ENCODE measurements at regions not wholly inside any gene's neighbourhood (a gene's known extent, or its start where the extent isn't known, plus 50 kb on each side); places are given as distances from the start of the nearest gene placed in this dataset.

DNA sequence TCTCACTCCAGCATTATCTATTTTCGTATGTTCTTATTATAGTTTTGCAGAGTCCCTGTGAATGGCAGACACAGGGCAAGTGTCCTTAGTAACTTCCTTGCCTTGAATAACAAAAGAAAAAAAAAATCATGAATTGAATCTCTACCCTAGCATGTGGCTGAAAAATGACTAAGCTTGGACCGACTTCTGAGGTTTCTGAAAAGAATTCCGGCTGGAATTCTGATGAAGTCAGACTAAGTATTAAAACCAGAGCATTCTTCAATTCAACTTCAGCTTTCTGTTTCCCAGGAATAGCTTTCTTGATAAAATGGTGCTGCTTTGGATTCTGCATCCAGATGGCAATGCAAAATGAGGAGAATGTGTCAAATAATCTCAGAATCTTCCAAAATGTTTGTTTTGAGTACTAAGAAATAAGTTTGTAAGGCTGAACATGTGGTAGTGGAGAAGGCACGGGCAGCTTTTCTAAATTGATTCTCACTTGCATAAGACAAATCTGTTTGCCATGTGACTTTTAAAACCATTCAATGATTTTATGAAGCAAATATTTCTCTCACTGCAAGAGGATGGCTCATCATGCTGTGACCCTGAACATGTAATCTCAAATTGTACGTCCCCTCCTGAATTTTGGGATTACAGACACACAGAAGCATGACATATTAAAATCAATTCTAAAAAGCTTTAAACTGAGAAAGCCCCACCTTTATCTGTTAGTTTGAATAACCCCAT is 1462.8 kb upstream of the LRRTM1 start:
- DNase-seq: no peak

DNA sequence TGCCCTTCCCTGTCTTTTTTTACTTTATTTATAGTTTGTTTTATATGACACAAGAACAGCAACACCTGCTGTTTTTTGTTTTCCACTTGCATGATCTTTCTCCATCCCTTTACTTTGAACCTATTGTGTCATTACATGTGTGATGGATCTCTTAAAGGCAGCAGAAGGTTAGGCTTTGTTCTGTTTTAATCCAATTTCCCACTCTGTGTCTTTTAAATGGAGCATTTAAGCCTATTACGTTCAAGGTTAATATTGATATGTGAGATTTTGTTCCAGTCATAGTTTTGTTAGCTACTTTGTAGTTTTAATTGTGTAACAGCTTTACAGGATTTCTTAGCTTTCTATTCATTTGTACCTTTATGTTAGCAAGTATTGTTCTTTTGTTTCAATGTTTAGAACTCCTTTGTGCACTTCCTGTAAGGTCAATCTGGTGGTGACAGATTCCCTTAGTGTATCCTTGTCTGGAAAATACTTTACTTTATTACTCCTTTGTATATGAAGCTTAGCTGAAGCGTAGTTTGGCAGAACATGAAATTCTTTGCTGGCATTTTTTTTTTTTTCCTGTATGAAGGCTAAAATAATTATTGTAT is 1443.0 kb upstream of the LRRTM1 start:
- DNase-seq: no peak

DNA sequence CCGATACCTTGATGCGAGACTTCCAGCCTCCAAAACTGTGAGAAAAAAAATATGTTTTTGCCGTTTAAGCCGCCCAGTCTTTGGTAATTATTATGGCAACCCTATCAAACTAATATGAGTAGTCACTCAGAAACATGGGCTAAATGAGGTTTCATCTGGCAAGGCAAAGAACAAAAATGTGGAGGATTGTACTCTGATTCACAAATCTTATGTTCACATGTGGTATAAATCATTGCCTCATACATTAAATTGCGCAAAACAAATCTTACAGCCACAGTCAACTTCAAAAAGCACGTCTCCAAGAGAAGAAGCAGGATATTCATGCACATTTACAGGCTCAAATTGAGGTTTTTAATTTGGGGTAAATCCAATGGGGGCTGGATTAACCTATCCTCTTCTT is 1435.4 kb upstream of the LRRTM1 start:
- no peak for DNase-seq

DNA sequence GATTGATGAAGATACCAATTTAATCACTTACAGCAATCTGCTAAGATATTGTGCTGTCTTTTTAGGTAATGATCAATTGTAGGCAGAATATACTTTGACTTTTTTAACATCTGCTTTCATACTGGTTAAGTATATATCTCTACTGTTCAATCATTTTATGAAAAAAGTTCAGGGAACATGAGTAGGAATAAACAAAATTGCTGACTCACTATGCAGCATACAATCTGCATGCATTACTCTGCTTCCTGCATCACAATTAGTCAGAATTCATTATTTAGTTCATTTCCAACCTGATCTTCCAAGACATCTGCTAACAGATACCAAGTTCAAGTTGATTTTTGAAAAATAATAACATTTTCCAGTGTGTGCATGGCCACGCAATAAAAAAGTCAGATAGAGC is 1430.4 kb upstream of the LRRTM1 start:
- no peak for DNase-seq

DNA sequence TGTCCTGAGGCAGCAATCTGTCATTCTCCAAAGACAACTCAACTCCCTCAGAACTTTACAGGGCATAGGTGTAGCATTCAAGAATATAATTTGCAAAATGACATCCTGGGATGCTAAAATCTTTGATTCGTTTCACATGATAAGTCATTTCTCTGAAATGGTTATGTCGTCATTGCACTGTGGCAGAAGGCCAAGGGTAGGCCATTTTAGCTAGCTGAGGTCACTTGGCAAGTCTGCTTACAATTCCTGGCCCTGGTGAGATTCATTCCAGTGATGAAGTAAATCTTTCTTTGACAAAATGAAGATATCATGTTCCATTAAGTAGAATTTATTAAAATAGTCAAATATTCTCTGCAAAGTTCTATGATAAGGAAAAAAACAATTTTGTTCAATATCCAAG is 1410.3 kb upstream of the LRRTM1 start:
- no peak for DNase-seq

DNA sequence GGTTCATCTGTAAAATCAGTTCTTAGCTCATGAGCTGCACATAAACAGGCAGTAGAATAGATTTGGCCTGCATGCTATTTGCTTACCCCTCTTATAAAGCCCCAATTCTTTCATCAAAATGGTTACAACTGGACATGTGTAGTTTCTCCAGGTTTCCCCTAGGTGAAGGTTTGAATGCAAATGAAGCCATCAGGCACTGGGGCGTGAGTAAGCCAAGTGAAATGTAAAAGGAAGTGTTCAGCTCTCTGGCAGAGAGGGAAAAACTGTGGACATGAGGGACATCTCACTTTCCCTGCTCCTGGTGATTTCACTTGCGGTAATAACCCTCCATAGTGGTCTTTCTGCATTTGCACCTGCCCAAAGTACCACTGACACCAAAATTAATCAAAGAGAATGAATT is 1402.3 kb upstream of the LRRTM1 start:
- no peak for DNase-seq

DNA sequence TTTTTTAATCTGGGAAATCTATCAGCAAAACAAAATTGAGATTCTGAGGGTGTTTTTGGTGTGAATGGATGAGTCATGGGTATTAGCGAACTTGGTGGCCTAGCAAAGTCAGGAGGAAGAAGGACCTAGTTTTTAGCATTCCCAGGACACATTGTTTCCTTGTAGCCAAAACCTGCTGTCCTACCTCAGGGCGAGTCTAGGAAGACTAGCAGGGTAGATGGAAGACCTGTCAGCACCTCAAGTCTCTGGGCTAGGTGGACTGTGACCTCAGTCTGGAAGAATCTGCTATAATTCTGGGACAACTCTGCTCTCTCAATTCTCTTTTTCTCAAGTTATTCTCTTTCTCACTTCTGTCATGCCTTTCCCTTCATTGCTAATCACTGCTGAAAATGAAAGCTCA is 1399.3 kb upstream of the LRRTM1 start:
- no peak for DNase-seq

DNA sequence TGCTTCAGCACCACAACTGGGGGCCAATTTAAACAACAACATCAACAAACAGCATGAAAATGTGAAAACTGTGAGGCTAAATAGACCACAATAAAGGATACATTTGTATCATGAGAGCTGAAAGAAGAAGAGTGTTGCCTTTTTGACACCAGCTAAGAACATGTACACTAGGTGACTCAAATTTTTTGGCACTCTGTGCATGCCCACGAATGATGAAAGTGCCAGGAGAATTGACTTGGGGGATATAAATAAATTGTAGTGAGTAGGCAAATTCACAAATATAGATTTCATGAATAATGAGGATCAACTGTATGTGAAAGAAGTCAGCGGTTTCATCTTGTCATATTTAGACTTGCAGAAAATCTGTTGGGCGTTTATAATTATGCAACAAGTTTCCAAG is 1388.0 kb upstream of the LRRTM1 start:
- no peak for DNase-seq

DNA sequence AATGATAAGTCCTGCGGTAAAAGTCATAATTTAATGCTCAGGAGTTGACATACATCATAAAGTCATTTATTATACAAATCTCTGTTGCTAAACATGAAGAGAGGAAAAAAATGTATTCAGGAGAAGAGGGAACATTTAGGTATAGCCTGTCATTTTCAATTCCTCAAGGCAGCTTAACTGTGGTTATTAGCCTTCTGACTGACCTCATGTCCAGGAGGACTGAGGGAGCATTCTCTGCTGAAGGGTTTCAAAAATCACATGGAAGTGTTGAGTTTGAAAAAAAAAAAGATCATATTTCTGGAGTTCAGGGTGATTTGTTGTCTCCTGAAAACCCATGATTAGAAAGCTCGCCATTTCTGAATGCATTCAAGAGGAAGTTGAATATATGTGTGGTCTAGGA is 1371.1 kb upstream of the LRRTM1 start:
- no peak for DNase-seq

DNA sequence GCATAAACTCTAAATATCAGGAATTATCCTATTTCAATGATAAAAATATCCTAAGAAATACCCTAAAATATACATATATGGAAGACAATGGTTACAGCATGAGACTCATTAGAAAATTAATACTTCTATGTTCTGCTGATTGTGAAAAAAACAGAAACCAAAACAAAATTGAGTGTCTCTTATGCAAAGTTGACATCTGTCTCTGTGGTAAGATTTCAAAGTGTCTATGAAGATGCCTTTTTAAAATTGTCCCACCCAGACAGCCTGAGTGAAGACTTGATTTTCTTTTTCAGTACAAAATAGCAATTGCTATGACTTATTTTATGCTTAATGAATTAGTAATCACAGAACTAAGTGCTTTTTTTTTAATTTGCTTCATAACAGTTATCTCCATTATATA is 1368.4 kb upstream of the LRRTM1 start:
- no peak for DNase-seq

DNA sequence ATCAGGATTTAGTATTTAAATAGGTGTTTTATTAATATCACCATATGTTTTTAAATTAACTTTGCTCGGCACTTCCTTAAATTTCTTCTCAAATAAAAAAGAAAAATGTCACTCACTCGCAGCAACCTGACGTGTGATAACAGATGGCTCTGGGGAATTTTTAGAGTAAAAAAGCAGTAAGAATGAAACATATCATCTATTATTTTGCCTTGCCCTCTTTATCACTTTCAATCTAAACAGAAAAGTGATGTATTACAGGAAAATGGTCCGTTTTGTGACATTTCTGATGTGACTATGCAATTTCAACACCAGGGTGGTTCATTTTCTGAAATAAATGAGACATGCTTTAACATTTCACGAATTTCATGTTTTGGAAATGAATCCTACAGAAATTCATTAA is 1368.0 kb upstream of the LRRTM1 start:
- DNase-seq: no peak

DNA sequence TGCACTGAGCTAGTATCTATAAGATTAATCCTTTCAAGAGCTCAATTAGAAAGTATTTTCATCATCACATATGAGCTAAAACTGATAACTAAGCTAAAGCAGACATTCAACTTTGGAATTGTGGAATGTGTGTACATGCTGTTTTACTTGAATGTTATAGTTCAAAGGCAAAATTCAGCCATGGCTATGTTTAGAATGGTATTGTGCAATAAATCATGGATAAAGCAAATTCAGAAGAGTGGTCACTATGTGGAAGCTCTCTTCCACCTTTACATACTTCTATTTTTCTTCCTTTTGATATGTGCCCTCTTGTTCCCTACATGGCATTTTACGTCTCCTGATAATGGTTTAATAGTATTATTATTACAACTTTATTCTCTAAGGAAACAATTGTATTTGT is 1366.3 kb upstream of the LRRTM1 start:
- DNase-seq: no peak

DNA sequence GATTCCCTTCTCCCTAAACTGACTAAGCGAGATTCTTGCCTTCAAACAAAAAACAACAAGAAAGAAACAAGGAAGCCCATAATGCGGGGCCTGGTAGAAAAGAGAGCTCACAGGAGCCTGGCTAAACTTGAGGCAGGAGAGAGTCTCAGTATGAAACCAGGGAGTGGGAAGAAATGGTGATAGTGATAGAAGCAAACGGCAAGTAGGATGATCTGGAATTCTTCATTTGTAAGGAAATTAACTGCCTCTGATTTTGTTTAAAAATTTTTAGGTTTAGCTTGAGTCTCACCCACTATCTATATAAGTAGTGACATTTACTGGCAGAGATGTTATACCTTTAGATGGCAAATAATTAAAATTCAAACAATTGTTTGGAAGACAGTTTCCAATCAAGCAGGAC is 1356.5 kb upstream of the LRRTM1 start:
- no peak for DNase-seq

DNA sequence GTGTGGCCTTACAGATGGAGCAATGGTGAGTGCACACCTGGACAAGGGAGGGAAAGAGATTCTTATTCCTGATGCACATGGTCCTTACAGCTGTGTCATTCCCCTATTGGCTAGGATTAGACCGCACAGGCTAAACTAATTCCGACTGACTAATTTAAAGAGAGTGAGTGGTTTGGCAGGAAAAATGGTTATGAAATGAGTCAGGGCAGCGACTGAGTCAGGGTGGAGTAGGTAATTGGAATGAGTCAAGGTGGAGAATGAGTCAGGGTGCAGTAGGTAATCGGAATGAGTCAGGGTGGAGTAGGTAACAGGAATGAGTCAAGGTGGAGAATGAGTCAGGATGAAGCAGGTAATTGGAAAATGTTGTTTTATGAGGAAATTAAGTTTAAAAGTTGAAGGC is 1353.7 kb upstream of the LRRTM1 start:
- no peak for DNase-seq

DNA sequence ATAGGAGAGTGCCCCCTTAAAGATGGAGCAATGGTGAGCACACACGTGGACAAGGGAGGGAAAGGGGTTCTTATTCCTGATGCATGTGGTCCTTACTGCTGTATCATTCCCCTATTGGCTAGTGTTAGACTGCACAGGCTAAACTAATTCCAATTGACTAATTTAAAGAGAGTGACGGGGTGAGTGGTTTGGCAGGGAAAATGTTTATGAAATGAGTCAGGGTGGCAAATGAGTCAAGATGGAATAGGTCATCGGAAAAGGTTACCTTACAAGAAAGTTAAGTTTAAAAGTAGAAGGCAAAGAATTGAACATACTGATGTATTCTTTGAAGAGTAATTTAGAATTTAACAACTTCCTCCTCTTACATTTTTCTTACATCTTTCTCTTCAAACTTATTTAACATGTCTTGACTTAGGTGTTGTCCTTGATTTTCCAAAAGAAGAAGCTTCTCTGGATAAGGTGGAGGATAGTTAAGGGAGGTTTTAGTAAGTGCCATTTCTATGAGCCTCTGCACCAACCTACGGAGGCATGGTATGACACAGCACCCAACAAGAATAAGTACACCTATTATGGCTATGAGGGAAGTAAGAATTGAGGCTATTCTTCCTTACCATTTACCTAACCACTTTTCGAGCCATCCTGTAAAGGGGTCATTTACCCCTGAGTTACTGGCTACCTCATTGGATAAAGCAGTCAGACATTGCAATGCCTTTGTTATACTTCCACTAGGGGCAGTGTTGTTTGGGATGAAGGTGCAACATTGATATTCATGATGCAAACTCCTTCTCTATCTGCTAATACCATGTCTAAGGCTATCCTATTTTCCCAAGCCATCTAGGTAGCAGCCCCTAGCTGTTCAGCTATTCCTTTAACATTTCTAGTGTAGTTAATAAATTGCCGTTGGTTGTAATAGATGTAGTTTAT is 1345.8 kb upstream of the LRRTM1 start:
- no peak for DNase-seq

DNA sequence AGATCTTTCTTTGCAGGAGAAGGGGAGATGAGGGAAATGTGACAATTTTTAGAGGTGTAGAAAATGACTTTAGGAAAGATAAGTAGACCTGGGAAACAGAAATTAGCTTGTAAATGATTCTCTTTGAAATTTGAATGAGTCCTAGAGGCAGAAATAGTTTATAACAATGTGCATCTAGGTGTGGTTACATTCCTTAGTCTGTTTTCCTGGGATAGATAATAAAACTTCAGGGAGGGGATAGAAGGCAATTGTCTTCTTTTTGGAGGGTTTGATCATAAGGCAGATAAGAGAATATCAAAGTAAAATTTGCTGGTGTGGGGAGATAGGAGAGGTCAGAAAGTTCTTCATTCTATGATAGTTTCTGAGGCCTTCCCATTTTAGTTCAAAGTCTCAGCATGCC is 1344.3 kb upstream of the LRRTM1 start:
- no peak for DNase-seq

DNA sequence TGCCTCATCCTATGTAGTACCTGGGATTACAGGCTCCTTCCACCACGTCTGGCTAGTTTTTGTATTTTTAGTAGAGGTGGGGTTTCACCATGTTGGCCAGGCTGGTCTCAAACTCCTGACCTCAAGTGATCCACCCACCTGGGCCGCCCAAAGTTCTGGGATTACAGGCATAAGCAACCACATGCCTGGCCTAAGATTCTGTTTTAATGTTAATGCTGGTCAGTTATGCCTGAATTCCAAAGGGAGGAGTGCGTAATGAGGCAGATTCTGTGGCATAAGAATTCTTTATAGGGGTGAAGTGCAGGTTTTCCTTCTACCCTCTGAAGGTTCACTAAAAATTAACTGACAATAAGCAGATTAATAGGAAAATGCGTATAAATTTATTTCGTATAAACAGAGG is 1343.8 kb upstream of the LRRTM1 start:
- DNase-seq: no peak

DNA sequence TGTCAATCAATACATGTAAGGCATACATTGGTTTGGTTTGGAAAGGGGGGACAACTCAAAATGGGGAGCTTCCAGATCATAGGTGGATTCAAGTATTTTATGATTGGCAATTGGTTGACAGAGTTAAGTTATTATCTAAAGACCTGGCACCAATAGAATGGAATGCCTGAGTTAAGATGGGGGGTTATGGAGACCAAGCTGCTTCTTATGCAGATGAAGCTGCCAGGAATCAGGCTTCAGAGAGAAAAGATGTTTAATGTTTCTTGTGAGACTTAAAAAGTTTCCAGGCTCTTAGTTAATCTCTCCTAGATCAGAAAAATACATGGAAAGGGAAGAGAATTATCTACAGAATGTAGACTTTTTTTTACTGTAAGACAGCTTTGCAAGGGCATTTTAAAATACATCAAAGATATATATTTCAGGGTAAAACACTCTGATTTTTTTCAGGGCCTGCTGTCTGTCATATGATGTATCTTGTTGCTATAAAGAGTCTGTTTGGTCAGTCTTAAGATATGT is 1343.2 kb upstream of the LRRTM1 start:
- DNase-seq: no peak

DNA sequence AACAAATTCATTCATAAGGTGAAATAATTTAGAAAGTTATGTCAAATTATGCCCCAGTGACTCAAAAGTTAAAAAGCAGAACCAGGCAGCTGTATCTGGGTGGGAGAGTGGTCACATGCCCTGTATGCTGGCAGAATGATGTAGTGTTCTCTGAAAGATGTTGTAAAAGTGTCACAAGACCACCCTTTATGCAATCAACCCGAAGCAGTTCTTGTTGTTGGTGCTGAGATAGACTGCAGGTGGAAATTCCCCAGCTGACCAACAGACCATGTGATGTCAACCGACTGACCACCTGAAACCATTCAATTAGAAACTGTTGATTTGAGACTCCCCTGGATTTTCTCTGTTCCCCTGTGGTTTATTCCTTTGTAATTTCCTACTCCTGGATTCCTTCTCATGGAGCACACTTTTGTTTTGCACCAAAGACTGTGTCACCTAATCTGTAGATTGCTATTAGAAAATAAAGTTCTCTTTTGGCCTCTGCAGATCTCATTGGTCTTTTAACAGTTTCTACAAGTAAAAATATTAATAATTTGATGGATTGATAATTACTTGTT is 1341.3 kb upstream of the LRRTM1 start:
- DNase-seq: no peak

DNA sequence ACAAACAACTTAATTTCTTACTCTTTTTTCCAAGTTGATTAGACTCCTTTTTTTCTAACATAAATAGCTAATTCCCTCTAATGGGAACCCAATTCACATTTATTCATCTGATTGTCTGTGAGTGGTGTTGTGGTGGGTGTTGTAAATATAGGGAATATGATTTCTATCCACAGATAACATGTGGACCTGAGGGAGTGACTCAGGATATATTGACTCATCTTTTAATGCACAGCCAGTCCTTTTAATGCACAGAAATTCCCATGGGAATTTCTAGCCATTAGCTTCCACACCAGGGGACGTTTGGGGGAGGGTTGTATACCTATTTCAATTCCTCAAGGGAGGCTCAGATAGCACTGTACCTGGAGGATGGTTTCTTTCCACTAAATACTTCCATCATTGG is 1339.6 kb upstream of the LRRTM1 start:
- no peak for DNase-seq

DNA sequence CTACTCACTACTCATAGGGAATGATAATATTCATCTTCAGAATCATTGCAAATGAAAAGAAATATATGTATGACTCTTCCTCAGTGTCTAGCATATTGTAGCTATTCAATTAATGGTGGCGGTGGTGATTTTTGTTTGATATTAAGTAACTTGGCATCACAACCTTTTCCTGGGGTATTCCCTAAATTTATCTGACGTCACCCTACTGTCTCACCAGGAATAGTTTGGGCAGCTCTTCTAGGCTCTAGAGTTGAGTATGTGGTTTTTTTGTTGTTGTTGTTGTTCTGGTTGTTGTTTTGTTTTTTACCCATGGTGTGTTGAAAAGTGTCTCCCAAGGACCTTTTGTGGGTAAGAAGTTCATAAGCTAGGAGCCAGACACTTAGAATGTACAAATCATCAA is 1320.3 kb upstream of the LRRTM1 start:
- no peak for DNase-seq

DNA sequence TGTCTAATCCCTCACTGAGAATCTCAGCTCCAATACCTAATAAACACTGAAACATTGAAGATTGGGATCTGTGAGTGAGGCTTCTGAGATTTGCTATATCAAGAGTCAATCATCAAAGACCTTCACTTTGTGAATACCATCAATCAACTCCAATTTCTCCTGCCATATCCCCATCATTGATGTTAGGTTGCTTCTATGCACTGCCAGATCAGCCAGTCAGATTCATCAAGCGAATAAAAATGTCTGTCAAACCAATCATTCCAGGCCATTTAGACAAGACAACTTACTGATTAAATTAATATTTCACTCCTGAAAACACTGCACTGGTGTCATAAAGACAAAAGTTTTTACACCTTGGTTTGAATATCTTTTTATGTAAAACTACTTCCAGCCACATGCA is 1295.5 kb upstream of the LRRTM1 start:
- DNase-seq: no peak

DNA sequence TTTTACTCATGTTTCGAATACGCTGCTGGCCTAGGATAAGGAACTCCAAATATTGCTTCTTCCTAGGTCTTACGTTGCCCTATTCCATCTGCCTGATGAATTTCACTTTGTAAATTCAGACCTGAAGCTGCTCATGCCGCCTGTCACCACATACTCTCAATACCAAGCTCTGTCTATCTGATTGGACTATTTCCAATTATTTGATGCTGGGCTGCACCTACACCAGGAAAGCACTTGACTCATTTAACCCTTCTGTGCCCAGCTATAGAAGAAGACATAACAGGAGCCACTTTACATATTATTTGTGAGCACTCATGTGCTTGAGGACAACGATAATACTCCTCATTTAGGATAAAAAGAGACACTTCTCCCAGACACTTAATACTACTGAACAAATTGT is 1293.9 kb upstream of the LRRTM1 start:
- DNase-seq: no peak

DNA sequence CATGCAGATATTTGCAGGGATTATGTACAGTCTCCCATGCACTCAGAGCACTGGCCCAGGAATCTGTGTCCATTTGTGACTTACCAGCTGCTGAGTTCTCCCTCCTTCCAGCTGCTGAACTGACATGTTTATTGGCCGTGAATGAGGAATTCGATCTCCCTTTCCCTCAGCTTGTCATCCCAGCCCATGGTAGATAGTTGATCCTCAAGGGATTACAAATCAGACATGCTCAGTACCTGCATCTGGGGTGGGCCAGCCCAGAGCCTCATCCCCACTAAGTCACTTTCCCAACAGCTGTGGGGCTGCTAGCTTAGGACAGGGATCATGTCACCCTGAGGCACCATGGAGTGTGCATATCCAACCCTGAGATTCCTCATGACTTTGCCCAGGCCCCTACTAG is 1284.9 kb upstream of the LRRTM1 start:
- DNase-seq: no peak

All from activated T-cell treated with anti-CD3 and anti-CD28 coated beads for 4 hours (primary cell).